Stimulated activated CD4-positive, alpha-beta T cell treated with anti-CD3 and anti-CD28 coated beads, TNF-alpha, amount 100 ng/mL, for 24 hours (primary cell): ENCODE measurements at regions not wholly inside any gene's neighbourhood (a gene's known extent, or its start where the extent isn't known, plus 50 kb on each side); places are given as distances from the start of the nearest gene placed in this dataset.
"Not testable (repeated sequence)": the region's sequence is repeated elsewhere in the genome, so short reads cannot be mapped to it uniquely, and the experiment has no call there.

Experiments used
- DNase-seq, 3 experiments: peaks; one replicate each; pipeline ENCODE4 v3.0.0-alpha.2; 2020; ENCODE audit warnings: low read depth in 3 of 3

DNA sequence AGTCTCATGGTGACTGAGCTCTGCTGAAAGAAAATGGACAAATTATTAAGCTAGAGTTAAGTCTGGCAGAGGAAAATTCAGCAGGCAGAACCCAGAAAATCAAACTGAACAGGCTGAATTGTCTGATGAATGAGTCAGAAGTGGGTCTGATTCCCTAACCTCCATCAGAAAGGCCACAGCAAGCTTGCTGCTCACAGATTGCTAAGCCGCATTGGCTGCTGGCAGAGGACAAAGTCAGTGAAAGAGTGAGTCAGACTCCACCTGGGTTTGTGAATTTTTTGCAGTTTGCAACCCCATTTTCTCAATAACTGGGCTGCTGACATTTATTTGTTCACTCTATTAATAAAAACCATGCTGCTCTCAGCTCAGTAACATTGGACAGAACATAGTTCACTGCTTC, 191.3 kb downstream of the EPM2A start:
- no peak for DNase-seq

DNA sequence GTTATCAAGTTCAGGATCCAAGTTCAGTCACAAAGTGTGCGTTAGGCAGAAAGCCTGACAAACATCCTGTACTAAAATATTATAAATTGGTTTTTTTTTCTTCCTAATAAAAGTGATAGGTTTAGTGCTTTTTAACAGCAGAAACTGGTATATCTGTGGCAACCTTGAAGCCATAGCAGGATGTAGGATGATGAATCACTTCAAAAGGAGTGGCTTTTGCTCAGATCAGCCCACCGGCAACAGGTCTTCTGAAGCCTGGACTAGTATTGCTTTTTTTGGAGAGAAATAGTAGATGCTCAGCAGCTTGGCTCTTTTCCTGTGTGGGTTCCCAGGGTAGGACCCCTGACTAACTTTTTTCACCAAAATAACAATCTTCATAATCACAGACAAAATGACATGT, 190.8 kb downstream of the EPM2A start:
- no peak for DNase-seq

DNA sequence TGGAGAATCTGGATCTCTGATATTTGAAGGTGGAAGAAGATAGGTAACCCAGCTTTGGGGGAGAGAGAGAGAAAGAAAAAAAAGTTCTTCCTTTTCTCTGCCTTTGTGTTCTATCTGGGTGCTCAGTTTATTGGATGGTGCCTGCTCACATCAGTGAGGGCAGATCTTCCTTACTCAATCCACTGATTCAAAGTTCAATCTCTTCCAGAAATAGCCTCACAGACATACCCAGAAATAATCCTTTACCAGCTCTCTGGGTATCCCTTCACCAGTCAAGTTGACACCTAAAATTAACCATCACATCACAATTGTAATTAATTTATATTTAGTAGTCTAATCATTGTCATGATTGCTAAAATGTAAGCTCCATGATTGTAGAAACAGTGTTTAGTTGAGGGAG, 189.1 kb downstream of the EPM2A start:
- no peak for DNase-seq

DNA sequence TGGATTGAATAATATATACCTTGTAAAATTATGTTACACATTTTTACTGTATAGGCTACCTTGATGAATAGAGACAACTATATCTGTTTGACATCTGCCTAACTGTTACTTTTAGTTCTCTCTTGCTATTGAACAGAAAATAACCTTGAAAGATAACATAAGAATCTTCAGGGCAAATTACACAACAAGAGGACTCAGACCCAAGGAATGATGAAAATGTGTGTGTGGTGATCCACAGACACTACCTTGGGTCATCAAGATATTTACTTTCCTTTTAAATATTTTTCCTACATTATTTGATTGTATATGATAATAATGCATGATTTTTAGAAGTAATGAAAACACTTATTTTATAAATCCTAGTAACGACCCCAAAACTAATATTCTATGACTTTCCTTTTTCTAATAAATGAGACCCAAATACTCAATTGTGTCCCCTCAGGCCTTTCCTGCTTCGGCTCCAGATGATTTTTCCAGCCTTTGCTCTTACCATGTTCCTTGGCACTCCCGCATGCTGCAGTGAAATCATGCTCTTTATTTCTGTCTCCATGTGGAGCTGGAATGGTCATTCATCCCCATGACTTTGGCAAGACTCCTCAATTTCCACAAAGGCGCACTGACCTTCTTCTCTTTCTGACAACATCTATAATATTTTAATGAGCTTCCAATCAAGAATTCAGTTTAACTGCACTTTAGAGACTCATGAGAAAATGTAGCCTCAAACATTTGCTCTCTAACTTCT, 187.6 kb downstream of the EPM2A start:
- DNase-seq: no peak

DNA sequence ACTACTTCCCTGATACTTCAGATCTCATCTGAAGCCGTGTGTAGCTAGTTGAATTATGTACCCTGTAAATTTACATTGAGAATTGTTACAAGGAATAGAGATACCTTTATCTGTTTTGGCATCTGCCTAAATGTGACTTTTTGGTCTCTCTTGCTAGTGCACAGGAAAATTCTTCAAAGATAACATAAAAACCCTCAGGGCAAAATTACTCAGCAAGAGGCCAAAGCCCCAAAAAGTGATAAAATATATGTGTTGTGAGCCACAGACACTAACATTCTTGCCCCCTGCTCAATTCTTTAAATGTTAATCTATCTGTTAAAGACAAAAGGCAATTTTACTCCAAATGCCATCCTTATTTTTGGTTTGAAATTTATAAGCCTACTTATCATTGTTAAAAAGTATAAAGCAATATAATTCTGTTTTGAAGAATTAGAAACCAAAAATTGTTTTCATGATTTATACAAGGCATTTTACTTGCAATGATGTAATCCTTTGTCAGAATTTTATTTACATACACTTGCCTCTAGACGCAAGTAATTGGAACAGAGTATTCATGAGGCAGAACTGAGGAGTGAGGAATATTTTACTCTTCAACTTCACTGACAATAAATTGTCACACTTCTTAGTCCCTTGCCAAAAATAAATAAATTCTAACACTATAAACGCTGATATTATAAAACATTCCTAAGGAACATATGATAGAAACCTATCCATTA, 186.2 kb downstream of the EPM2A start:
- no peak for DNase-seq

- DNase-seq: no peak
These were observed 184.2 kb downstream of the EPM2A start for GRCh38 chr6:145551164-145551563.

GRCh38 chr6:145555084-145555483, 180.2 kb downstream of the EPM2A start:
- no peak for DNase-seq

GRCh38 chr6:145557474-145557873, 177.8 kb downstream of the EPM2A start:
- no peak for DNase-seq

DNA sequence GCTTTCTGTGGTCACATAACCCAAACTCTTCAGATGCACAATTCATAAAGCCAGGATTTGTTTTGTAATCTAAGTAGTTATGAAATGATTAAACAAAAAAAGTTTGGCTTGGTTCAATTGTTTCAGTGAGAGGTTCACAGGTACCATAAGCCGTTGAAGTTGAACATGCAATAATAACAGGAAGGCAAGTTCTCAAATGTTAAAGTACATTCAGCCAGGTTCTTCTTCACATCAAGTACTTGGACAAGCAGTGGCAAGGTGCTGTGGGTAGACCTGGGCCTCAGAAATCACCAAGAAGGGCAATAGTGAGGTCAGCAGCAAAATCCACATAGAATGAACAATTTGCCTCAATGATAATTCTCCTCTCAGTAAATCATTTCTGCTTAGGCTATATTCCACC, 175.5 kb downstream of the EPM2A start:
- DNase-seq: no peak

- no peak for DNase-seq
These were observed 173.9 kb downstream of the EPM2A start for GRCh38 chr6:145561095-145562072.

DNA sequence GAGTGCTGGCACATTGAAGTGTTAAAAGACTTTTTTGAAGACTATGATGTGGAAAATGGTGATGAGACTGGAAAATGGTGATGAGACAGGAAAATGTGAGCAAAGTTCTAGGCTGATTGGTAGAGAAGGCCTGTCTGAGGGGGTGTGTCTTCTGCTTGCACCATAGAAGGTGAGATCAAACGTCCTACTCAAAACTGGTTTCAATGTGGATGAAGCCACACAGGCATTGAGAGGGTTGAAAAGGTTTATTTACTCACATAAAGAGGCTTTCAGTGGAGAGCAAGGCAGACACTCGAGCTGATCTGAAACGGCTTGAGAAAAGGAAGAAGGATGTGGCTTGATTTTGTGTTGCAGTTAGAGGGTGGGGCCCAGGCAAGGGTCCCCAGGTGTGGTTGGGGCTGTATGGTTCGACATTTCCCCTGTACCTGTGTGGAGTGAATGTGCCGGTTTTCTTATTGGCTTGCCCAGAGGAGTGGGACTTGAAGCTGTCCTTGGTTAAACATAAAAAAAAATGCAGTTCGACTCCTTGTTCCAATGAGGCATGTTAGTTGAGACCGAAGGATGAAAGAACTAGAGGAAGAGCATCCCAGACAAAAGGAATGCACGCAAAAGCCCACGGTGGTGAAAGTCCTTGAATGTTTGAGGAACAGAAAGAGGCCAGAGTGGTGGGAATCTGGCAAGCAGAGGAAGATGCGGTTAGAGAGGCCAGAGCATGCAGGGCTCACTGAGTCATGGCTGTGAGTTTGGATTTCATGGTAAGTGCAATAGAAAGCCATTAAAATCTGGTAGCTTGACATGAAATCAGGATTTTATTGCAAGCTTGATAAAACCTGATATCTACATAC, 172.3 kb downstream of the EPM2A start:
- DNase-seq: no peak

DNA sequence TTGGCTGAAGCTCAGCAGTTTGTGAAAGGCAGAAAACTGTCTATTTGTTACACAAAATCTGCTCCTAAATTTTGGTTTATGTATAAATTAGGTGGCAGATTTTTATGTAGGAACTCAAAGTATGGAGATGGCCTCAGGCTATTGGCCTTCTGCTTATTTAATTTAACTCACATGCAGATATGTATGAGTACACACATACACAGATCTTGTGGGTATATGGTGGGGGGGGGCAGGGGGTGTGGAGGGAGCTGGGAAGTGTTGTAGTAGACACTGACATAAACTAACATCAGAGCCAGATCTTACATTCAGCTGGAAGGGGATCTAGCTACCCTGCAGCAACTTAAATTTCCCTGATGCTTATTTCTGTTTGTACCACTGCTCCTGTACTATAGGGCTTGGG, 170.8 kb downstream of the EPM2A start:
- DNase-seq: no peak

- DNase-seq: no peak
These were observed 167.6 kb downstream of the EPM2A start for GRCh38 chr6:145567684-145568252.

GRCh38 chr6:145569140-145569539, 166.2 kb downstream of the EPM2A start:
- DNase-seq: no peak

- DNase-seq: not testable (repeated sequence)
These were observed 165.0 kb downstream of the EPM2A start for GRCh38 chr6:145570336-145570735.

- DNase-seq: not testable (repeated sequence)
These were observed 161.1 kb downstream of the EPM2A start for GRCh38 chr6:145574269-145574668.
